GM21390 (cell line): ENCODE measurements at regions not wholly inside any gene's neighbourhood (a gene's known extent, or its start where the extent isn't known, plus 50 kb on each side); places are given as distances from the start of the nearest gene placed in this dataset.
"Not testable (repeated sequence)": the region's sequence is repeated elsewhere in the genome, so short reads cannot be mapped to it uniquely, and the experiment has no call there.

ENCODE experiments used
- ATAC-seq: cut with Tn5 transposase; IDR thresholded peaks from one replicate; pipeline ENCODE4 v1.9.1; 2021; ENCODE audit not compliant: unreplicated experiment

- no peak for ATAC-seq
These were observed 1175.3 kb downstream of the GATA3 start for GRCh38 chr10:9229702-9230244.

- no peak for ATAC-seq
These were observed 1176.1 kb downstream of the GATA3 start for GRCh38 chr10:9230625-9231024.

- ATAC-seq: no peak
These were observed 1179.7 kb downstream of the GATA3 start for GRCh38 chr10:9234191-9234590.

- no peak for ATAC-seq
These were observed 1183.6 kb downstream of the GATA3 start for GRCh38 chr10:9238041-9238440.

GRCh38 chr10:9239298-9239697, 1184.8 kb downstream of the GATA3 start:
- ATAC-seq: no peak

- no peak for ATAC-seq
These were observed 1189.5 kb downstream of the GATA3 start for GRCh38 chr10:9243941-9244411.

- ATAC-seq: no peak
These were observed 1190.4 kb downstream of the GATA3 start for GRCh38 chr10:9244864-9245263.

GRCh38 chr10:9253121-9253520, 1198.6 kb downstream of the GATA3 start:
- ATAC-seq: no peak

GRCh38 chr10:9254353-9254752, 1199.9 kb downstream of the GATA3 start:
- ATAC-seq: no peak

GRCh38 chr10:9260690-9261089, 1206.2 kb downstream of the GATA3 start:
- ATAC-seq: no peak

- ATAC-seq: no peak
These were observed 1208.3 kb downstream of the GATA3 start for GRCh38 chr10:9262770-9263169.

- no peak for ATAC-seq
These were observed 1213.7 kb downstream of the GATA3 start for GRCh38 chr10:9268176-9268575.

GRCh38 chr10:9273126-9273833, 1218.8 kb downstream of the GATA3 start:
- ATAC-seq: not testable (repeated sequence)

GRCh38 chr10:9274206-9274755, 1219.8 kb downstream of the GATA3 start:
- no peak for ATAC-seq

GRCh38 chr10:9275861-9276260, 1221.4 kb downstream of the GATA3 start:
- no peak for ATAC-seq

- no peak for ATAC-seq
These were observed 1231.2 kb downstream of the GATA3 start for GRCh38 chr10:9285690-9286089.

GRCh38 chr10:9289811-9290210, 1235.3 kb downstream of the GATA3 start:
- ATAC-seq: no peak

GRCh38 chr10:9291081-9291480, 1236.6 kb downstream of the GATA3 start:
- ATAC-seq: no peak

- ATAC-seq: no peak
These were observed 1239.7 kb downstream of the GATA3 start for GRCh38 chr10:9294132-9294663.

GRCh38 chr10:9294865-9295264, 1240.4 kb downstream of the GATA3 start:
- peak; percentile 83 for ATAC-seq

- no peak for ATAC-seq
These were observed 1241.7 kb downstream of the GATA3 start for GRCh38 chr10:9296190-9296589.

- no peak for ATAC-seq
These were observed 1243.1 kb downstream of the GATA3 start for GRCh38 chr10:9297580-9297979.
